Endodermal cell (in vitro differentiated cells): ENCODE measurements at regions not wholly inside any gene's neighbourhood (a gene's known extent, or its start where the extent isn't known, plus 50 kb on each side); places are given as distances from the start of the nearest gene placed in this dataset.

Experiments
- DNase-seq: peaks from one replicate; pipeline ENCODE4 v3.0.0-alpha.2; 2017
- H3K27ac ChIP-seq: 2 replicates; pipeline ENCODE4 v1.5.1; 2013; ENCODE audit warnings: mild to moderate bottlenecking, low read depth, low read length, moderate library complexity
- H3K27me3 ChIP-seq: 2 replicates; pipeline ENCODE4 v1.6.1; 2013; ENCODE audit warnings: mild to moderate bottlenecking, low read length, moderate library complexity; ENCODE audit not compliant: insufficient read depth, control insufficient read depth, poor library complexity, severe bottlenecking
- H3K36me3 ChIP-seq: 2 replicates; pipeline ENCODE4 v1.7.0; 2013; ENCODE audit warnings: mild to moderate bottlenecking, low read length, moderate library complexity; ENCODE audit not compliant: control insufficient read depth, insufficient read depth
- H3K4me1 ChIP-seq: one replicate; pipeline ENCODE4 v1.7.0; 2013; ENCODE audit warnings: low read length; ENCODE audit not compliant: control insufficient read depth, insufficient read depth
- H3K4me3 ChIP-seq: 2 replicates; pipeline ENCODE4 v1.5.1; 2013; ENCODE audit warnings: mild to moderate bottlenecking, low read length, moderate library complexity
- H3K9ac ChIP-seq: 2 replicates; pipeline ENCODE4 v1.6.1; 2013; ENCODE audit warnings: mild to moderate bottlenecking, low read length, moderate library complexity; ENCODE audit not compliant: poor library complexity, severe bottlenecking; ENCODE audit errors: extremely low read depth
- H3K9me3 ChIP-seq: 2 replicates; pipeline ENCODE4 v1.6.1; 2013; ENCODE audit warnings: mild to moderate bottlenecking, low read length, moderate library complexity; ENCODE audit not compliant: control insufficient read depth
- H3K27ac Mint-ChIP-seq: 2 replicates; pipeline ENCODE4 v1.8.0; 2020; ENCODE audit warnings: mixed read lengths
- H3K27me3 Mint-ChIP-seq: 2 replicates; pipeline ENCODE4 v1.8.0; 2021; ENCODE audit warnings: mild to moderate bottlenecking, mixed read lengths; ENCODE audit not compliant: insufficient read depth
- H3K36me3 Mint-ChIP-seq: 2 replicates; pipeline ENCODE4 v1.8.0; 2020; ENCODE audit warnings: low read depth, mixed read lengths
- H3K4me1 Mint-ChIP-seq: 2 replicates; pipeline ENCODE4 v1.8.0; 2020; ENCODE audit warnings: mixed read lengths
- H3K4me3 Mint-ChIP-seq: 2 replicates; pipeline ENCODE4 v1.8.0; 2020; ENCODE audit warnings: mild to moderate bottlenecking, moderate library complexity, mixed read lengths
- H3K9me3 Mint-ChIP-seq: 2 replicates; pipeline ENCODE4 v1.8.0; 2020; ENCODE audit warnings: mild to moderate bottlenecking, mixed read lengths
- WGBS, 2 experiments: methylation state at CpG; one replicate each; pipeline versions ENCODE4 v1.1.5 to v1.1.7; 2013; ENCODE audit warnings: missing lambda C conversion rate in 2 of 2, mixed read lengths in 1 of 2; ENCODE audit not compliant: insufficient coverage in 1 of 2, insufficient read length in 1 of 2; 5-methylcytosine and 5-hydroxymethylcytosine counted together
- TF ChIP-seq, protein P1 (sequence below): fragments of 200-600 bp; sonication (generic); conservative IDR thresholded peaks from 2 replicates; pipeline ENCODE4 v1.5.0; 2021; ENCODE audit warnings: antibody characterized with exemption, mild to moderate bottlenecking

DNA sequence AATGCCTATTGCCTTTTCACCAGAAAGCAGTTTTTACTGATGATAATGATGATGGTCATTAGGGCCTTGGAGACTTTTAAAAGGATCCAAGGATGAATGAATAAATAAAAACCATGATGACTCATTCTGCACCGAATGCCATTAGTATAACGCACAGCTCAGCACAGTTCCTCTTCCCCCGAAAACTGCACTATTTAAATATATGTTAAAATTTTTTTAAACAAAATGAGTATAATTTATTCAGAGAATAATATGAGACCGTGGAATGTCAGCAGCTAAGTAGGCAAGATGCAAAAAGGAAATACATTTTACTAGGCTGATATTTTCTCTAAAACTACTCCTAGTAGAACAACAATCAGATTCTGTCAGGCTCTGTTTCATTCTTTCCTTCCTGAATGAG, 83.4 kb upstream of the NANOGP8 start:
- Histone ChIP-seq H3K27ac (no peak overlapping the region), H3K9ac (no peak overlapping the region), H3K4me1 (peaks cover 10% of the 10 kb centered on the region), H3K4me3 (no peak overlapping the region), H3K27me3 (no peaks in the 10 kb centered on the region), H3K36me3 (no peaks in the 10 kb centered on the region), H3K9me3 (no peaks in the 10 kb centered on the region)
- Mint-ChIP-seq H3K9me3 (no peaks in the 10 kb centered on the region), H3K27ac (no peak overlapping the region), H3K4me1 (peaks cover 31% of the 10 kb centered on the region), H3K27me3 (no peaks in the 10 kb centered on the region), H3K4me3 (no peak overlapping the region), H3K36me3 (no peaks in the 10 kb centered on the region)
- DNase-seq = no peak
- 100% methylated on average over 2 of the region's 4 CpGs; no CpG with 5 or more reads in 1 of the 2 experiments for WGBS, 2 experiments
- TF ChIP-seq, protein P1, sequence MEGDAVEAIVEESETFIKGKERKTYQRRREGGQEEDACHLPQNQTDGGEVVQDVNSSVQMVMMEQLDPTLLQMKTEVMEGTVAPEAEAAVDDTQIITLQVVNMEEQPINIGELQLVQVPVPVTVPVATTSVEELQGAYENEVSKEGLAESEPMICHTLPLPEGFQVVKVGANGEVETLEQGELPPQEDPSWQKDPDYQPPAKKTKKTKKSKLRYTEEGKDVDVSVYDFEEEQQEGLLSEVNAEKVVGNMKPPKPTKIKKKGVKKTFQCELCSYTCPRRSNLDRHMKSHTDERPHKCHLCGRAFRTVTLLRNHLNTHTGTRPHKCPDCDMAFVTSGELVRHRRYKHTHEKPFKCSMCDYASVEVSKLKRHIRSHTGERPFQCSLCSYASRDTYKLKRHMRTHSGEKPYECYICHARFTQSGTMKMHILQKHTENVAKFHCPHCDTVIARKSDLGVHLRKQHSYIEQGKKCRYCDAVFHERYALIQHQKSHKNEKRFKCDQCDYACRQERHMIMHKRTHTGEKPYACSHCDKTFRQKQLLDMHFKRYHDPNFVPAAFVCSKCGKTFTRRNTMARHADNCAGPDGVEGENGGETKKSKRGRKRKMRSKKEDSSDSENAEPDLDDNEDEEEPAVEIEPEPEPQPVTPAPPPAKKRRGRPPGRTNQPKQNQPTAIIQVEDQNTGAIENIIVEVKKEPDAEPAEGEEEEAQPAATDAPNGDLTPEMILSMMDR = no peak

DNA sequence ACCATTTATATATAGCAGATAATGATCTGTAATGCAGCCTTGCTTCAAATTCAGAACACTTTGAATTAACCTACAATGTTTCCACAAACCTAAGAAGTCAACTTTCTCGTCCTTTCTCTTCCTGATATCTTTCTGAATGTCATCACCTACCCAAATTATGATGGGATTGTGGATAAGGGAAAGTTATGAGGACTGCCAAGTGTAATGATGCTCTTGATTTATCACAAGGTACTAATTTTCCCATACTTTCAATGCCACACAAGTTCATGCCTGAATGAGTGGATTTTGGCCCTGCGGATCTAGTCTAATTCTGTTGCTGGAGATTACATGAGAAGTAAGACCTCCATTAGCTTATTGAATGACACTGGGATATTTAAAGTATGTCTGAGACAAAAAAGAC, 82.6 kb upstream of the NANOGP8 start:
- H3K4me1 Mint-ChIP-seq = peaks cover 31% of the 10 kb centered on the region
- no peak overlapping the region for H3K4me3 Mint-ChIP-seq
- H3K9me3 ChIP-seq = no peaks in the 10 kb centered on the region
- H3K27me3 Mint-ChIP-seq = no peaks in the 10 kb centered on the region
- no peaks in the 10 kb centered on the region for H3K27me3 ChIP-seq
- no peaks in the 10 kb centered on the region for H3K36me3 ChIP-seq
- H3K4me1 ChIP-seq = peaks cover 10% of the 10 kb centered on the region
- H3K36me3 Mint-ChIP-seq = no peaks in the 10 kb centered on the region
- no peak overlapping the region for H3K9ac ChIP-seq
- 100% methylated on average over 2 of the region's 2 CpGs; no CpG with 5 or more reads in 1 of the 2 experiments for WGBS, 2 experiments
- TF ChIP-seq, protein P1 = no peak
- no peak overlapping the region for H3K4me3 ChIP-seq
- no peak for DNase-seq
- no peaks in the 10 kb centered on the region for H3K9me3 Mint-ChIP-seq
- H3K27ac Mint-ChIP-seq = no peak overlapping the region
- no peak overlapping the region for H3K27ac ChIP-seq

DNA sequence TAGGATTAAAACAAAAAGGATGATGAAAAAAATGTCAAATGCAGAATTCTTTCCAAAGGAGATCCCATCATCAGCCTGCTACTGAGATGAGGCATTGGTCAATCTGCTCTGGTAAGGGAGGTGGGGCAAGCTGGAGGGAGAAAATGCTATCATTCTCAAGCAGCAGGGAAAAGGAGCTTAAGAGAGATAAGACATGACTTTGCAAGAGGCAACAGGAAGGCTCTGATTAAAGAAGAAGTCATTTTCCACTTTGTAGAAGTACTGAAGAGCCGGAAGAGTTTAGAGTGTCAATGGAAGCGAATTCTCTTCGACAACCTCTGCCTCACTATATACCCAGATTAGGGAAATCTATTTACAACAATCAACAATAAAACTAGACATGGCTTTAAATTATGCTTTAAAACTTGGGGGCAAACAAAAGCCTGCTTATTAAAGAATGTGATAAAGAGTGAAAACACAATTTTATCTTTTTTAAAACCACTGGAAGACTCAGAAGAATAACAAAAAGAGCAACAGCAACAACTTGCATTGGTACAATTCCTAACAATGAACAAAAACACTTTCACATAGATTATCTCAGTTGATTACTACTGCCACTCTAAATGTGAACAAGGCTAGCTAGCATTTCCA, 81.8 kb upstream of the NANOGP8 start:
- Histone ChIP-seq H3K9ac (no peak overlapping the region), H3K4me3 (peak overlapping the region; percentile 13), H3K9me3 (no peaks in the 10 kb centered on the region), H3K27ac (no peak overlapping the region), H3K4me1 (peaks cover 10% of the 10 kb centered on the region), H3K36me3 (no peaks in the 10 kb centered on the region), H3K27me3 (no peaks in the 10 kb centered on the region)
- DNase-seq = no peak
- Mint-ChIP-seq H3K36me3 (no peaks in the 10 kb centered on the region), H3K27ac (peak overlapping the region; percentile 72), H3K9me3 (no peaks in the 10 kb centered on the region), H3K4me3 (no peak overlapping the region), H3K4me1 (peaks cover 31% of the 10 kb centered on the region), H3K27me3 (no peaks in the 10 kb centered on the region)
- 70 to 76% methylated on average over 3 of the region's 3 CpGs for WGBS, 2 experiments
- TF ChIP-seq, protein P1 = no peak
